ENCODE measurements at regions not wholly inside any gene's neighbourhood (a gene's known extent, or its start where the extent isn't known, plus 50 kb on each side); places are given as distances from the start of the nearest gene placed in this dataset.
A peak's percentile ranks its signal among the peaks of the same experiment; 100 is the strongest.
"Not testable (repeated sequence)": the region's sequence is repeated elsewhere in the genome, so short reads cannot be mapped to it uniquely, and the experiment has no call there.

DNA sequence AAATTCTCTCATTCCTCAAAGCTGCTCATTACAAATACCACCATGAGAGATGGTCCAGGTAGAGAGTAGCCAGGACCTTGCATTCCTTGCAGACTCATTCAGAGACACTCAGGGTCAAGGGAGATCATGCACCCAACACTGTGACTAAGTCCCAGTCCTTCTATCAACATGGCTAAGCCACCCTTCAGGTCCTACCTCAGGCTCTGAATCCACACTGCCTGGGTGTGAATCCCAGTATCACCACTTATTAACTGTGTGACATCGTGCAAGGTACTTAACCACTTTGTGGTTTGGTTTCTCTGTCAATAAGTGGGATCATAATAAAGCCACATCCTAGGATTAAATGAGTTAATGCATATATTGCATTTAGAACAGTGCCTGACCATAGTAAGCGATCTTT, 124.1 kb upstream of the NEIL3 start:
- Histone ChIP-seq H3K27ac (no peak overlapping the region), H3K36me3 (no peaks in the 10 kb centered on the region), H3K9me3 (ENCODE audit: low read depth) (no peaks in the 10 kb centered on the region), H3K27me3 (no peaks in the 10 kb centered on the region), H3K4me1 (ENCODE audit: low read depth) (no peaks in the 10 kb centered on the region), H3K4me3 (no peak overlapping the region)
- TF ChIP-seq, protein P1, sequence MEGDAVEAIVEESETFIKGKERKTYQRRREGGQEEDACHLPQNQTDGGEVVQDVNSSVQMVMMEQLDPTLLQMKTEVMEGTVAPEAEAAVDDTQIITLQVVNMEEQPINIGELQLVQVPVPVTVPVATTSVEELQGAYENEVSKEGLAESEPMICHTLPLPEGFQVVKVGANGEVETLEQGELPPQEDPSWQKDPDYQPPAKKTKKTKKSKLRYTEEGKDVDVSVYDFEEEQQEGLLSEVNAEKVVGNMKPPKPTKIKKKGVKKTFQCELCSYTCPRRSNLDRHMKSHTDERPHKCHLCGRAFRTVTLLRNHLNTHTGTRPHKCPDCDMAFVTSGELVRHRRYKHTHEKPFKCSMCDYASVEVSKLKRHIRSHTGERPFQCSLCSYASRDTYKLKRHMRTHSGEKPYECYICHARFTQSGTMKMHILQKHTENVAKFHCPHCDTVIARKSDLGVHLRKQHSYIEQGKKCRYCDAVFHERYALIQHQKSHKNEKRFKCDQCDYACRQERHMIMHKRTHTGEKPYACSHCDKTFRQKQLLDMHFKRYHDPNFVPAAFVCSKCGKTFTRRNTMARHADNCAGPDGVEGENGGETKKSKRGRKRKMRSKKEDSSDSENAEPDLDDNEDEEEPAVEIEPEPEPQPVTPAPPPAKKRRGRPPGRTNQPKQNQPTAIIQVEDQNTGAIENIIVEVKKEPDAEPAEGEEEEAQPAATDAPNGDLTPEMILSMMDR (IDR thresholded peaks at IDR 0.05; ENCODE audit: low read depth, low read length), result no peak
- no peak for DNase-seq (ENCODE audit: low read depth in 1 of 2, low spot score in 1 of 2)

DNA sequence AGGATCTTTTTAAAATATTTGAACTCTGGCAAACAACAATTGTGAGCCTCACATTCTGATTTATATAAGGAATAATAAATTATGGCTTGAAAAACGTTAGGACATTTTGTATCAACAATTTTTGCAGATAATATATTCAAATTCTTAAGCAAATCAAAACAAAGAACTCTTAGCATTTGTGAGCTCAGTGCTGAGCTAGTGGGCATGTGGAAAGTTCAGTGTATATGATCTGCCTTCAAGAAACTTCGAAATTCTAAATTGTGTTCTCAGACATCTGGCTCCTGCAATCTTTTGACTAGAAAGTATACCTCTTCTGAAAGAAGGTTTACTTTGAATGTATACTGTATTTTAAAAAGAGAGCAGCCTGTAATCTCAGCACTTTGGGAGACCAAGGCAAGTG, 122.3 kb upstream of the NEIL3 start:
- Histone ChIP-seq H3K4me3 (no peak overlapping the region), H3K4me1 (ENCODE audit: low read depth) (no peaks in the 10 kb centered on the region), H3K36me3 (no peaks in the 10 kb centered on the region), H3K27me3 (no peaks in the 10 kb centered on the region), H3K27ac (no peak overlapping the region), H3K9me3 (ENCODE audit: low read depth) (no peaks in the 10 kb centered on the region)
- TF ChIP-seq, protein P1 (IDR thresholded peaks at IDR 0.05; ENCODE audit: low read depth, low read length), result no peak
- no peak for DNase-seq (ENCODE audit: low read depth in 1 of 2, low spot score in 1 of 2)

DNA sequence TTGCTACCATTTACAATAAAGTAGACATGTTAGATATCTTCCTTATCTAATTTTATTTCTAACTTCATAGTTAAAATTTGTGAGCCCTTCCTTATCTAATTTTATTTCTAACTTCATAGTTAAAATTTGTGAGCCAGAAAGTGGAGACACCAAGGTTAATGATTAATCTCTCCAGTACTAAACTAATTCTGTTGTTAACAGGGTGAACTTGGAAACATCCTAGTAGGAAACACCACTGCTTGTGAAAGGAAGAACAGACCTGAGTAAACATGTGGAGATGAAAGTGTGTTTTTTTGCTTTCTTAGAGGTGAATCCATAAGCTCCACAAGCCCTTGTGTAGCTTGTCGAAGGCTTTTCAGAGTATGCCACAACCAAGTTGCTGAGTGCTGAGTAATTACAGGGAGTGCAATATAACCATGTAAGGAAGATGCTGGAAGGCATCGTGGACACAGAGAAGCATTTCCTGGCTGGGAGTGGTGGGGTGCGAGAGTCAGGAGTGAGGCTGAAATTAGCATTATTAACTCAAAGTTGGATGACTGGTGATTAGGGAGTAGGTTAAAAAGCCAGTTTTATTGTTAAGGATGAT, 118.6 kb upstream of the NEIL3 start:
- TF ChIP-seq, protein P1 (IDR thresholded peaks at IDR 0.05; ENCODE audit: low read depth, low read length), result no peak

DNA sequence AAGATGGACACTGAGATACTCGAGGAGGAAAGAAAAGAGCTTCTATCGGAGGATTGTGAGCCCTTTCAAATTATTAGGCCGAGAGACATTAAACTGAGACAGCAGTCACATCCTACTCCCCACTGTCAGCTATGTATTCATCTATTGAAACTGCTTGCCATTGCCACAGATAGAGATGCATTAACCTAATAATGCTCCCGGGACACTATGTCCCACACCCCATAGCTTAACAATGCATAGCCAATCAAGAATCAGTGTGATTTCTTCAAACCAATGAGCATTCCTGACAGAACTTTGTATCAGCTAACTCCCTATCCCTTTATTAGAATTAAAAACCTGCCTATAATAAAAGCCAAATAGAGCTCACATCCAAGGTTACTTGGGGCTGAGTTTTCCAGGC, 118.1 kb upstream of the NEIL3 start:
- H3K4me1 ChIP-seq (ENCODE audit: low read depth), result no peaks in the 10 kb centered on the region
- DNase-seq (ENCODE audit: low read depth in 1 of 2, low spot score in 1 of 2), result no peak
- no peak overlapping the region for H3K27ac ChIP-seq
- H3K36me3 ChIP-seq, result no peaks in the 10 kb centered on the region
- TF ChIP-seq, protein P1 (IDR thresholded peaks at IDR 0.05; ENCODE audit: low read depth, low read length), result no peak
- no peaks in the 10 kb centered on the region for H3K27me3 ChIP-seq
- no peaks in the 10 kb centered on the region for H3K9me3 ChIP-seq (ENCODE audit: low read depth)
- no peak overlapping the region for H3K4me3 ChIP-seq

More for the DNA sequence above, 118.6 kb upstream of the NEIL3 start:
- Histone ChIP-seq H3K4me1 (ENCODE audit: low read depth) (no peaks in the 10 kb centered on the region), H3K27me3 (no peaks in the 10 kb centered on the region), H3K36me3 (no peaks in the 10 kb centered on the region), H3K9me3 (ENCODE audit: low read depth) (no peaks in the 10 kb centered on the region), H3K4me3 (no peak overlapping the region), H3K27ac (no peak overlapping the region)
- DNase-seq (ENCODE audit: low read depth in 1 of 2, low spot score in 1 of 2), result peak in 1 of 2 donors; percentile 53

DNA sequence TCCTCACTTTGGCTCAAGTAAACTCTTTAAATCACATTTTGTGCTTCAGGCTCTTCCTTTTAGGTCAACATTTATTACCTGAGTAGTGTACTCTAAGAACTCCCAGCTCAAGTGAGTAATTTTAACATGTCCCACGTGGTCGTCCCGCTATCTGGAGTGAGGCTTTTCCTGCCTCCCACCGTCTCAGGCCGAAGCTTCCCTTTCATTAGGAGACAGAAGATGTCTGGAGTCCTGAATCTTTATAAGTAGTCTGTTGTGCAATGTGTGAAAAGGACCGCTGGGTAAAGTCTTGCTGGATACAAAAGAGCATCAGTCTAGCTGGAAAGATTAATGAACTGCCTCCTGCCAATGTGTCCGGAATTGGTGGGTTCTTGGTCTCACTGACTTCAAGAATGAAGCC, 117.7 kb upstream of the NEIL3 start:
- no peaks in the 10 kb centered on the region for H3K9me3 ChIP-seq (ENCODE audit: low read depth)
- H3K36me3 ChIP-seq, result no peaks in the 10 kb centered on the region
- no peak overlapping the region for H3K4me3 ChIP-seq
- DNase-seq (ENCODE audit: low read depth in 1 of 2, low spot score in 1 of 2), result no peak
- TF ChIP-seq, protein P1 (IDR thresholded peaks at IDR 0.05; ENCODE audit: low read depth, low read length), result no peak
- H3K4me1 ChIP-seq (ENCODE audit: low read depth), result no peaks in the 10 kb centered on the region
- H3K27me3 ChIP-seq, result no peaks in the 10 kb centered on the region
- H3K27ac ChIP-seq, result no peak overlapping the region

DNA sequence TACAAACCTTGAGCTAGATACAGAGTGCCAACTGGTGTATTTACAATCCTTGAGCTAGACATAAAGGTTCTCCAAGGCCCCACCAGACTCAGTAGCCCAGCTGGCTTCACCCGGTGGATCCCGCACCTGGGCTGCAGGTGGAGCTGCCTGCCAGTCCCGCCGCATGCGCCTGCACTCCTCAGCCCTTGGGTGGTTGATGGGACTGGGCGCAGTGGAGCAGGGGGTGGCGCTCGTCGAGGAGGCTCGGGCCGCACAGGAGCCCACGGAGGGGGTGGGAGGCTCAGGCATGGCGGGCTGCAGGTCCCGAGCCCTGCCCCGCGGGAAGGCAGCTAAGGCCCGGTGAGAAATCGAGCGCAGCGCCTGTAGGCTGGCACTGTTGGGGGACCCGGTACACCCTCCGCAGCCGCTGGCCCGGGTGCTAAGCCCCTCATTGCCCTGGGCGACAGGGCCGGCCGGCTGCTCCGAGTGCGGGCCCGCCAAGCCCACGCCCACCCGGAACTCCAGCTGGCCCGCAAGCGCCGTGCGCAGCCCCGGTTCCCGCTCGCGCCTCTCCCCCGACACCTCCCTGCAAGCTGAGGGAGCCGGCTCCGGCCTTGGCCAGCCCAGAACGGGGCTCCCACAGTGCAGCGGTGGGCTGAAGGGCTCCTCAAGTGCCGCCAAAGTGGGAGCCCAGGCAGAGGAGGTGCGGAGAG, 116.5 kb upstream of the NEIL3 start:
- not testable (repeated sequence) for H3K36me3 ChIP-seq; H3K4me1 ChIP-seq (ENCODE audit: low read depth); H3K27me3 ChIP-seq; H3K27ac ChIP-seq; H3K9me3 ChIP-seq (ENCODE audit: low read depth); DNase-seq (ENCODE audit: low read depth in 1 of 2, low spot score in 1 of 2); H3K4me3 ChIP-seq
